Choroid plexus epithelial cell (primary cell): ENCODE measurements at regions not wholly inside any gene's neighbourhood (a gene's known extent, or its start where the extent isn't known, plus 50 kb on each side); places are given as distances from the start of the nearest gene placed in this dataset.

ENCODE experiments used
- DNase-seq: peaks from one replicate; pipeline ENCODE4 v3.0.0-alpha.2; 2010; ENCODE audit warnings: low read depth
- H3K4me3 ChIP-seq: 2 replicates; pipeline ENCODE4 v1.5.1; 2011; ENCODE audit warnings: low read depth, mild to moderate bottlenecking, control low read depth, low read length, moderate library complexity
- TF ChIP-seq, protein P1 (sequence below): conservative IDR thresholded peaks from 2 replicates; pipeline ENCODE4 v1.5.1; 2011; ENCODE audit warnings: low read depth, mild to moderate bottlenecking, control low read depth, inconsistent platforms, low read length, moderate library complexity

DNA sequence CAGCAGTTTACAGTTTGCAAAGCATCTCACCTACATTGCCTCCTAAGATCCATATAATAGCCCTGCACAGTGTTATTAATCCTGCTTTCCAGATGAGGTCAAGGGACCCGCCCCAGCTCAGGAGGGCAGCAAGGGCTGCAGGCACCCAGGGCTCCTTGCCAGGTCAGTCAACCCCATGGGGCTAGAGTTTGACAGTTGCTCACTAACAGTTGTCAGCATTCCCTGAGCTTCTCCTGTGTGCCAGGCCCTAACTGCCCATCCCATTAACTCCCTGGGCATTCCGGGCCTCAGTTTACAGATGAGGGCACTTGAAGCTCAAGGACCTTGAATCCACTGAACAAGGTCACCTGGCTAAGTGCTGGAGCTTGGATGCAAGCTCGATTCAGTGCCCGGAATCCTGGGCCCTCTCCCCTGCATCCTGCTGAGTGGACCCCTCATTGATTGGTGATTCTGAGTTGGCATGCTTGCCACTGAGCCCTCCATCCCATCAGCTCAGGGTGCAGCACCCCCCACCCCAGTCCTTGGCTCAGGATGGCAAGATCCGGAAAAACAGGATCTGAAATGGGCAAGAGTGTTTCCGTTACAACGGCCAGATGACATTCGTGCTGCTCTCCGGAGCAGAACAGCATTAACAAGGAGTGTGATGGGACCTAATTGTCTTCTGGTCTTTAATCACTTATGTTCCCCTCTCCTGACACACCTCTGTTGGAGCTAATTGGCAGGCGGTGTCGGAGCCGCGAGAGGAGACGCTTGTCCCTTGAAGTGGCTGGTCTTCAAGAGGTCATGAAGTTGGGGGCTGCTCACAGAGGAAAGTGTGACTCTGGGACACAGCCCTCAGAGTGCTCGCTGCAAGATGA lies 87.4 kb upstream of the SHISAL1 start:
- no peak overlapping the region for H3K4me3 ChIP-seq
- DNase-seq: no peak
- TF ChIP-seq, protein P1, sequence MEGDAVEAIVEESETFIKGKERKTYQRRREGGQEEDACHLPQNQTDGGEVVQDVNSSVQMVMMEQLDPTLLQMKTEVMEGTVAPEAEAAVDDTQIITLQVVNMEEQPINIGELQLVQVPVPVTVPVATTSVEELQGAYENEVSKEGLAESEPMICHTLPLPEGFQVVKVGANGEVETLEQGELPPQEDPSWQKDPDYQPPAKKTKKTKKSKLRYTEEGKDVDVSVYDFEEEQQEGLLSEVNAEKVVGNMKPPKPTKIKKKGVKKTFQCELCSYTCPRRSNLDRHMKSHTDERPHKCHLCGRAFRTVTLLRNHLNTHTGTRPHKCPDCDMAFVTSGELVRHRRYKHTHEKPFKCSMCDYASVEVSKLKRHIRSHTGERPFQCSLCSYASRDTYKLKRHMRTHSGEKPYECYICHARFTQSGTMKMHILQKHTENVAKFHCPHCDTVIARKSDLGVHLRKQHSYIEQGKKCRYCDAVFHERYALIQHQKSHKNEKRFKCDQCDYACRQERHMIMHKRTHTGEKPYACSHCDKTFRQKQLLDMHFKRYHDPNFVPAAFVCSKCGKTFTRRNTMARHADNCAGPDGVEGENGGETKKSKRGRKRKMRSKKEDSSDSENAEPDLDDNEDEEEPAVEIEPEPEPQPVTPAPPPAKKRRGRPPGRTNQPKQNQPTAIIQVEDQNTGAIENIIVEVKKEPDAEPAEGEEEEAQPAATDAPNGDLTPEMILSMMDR: no peak

DNA sequence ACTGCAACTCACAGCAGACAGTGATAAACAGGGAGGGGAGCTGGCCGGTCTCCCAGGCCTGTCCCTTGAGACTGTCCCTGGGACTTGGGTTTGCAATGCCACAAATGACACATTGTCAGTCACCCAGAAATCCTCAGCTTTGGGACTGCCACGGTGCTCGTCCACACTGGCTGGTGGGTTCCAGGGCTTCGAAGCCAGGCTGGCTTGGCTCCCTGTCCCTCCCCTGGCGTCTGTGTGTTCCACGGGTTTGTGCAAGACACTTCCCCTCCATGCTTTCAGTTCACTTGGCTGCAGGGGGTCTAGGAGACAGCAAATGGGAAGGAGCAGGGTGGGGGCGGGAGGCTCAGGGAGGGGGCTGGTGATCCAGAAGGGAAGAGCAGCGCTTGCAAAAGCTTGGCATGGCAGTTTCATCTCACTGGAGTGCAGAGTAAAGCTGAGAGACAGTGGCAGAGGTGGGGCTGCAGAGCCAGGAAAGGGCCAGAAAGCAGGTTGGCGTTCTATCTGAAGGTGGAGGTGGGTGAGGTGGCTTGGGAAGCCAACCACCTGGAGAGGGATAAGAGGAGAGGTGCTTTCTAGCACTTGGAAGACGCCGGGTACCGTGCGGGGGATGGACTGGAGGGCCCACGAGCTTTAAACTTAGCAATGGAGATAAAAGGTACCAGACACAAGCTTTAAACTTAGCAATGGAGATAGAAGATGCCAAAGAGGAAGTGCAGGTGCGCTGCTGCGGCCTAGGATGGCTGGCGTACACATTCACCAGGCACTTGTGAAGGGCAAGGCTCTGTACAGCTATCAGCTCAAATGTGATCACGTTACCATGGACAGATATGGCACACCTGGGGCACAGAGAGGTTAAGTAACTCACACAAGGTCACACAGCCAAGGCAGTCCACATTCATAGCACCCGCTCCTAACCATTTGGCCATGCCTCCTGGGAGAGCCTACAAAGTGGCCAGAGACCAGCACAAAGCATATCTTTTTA lies 86.4 kb upstream of the SHISAL1 start:
- DNase-seq: no peak
- H3K4me3 ChIP-seq: no peak overlapping the region

DNA sequence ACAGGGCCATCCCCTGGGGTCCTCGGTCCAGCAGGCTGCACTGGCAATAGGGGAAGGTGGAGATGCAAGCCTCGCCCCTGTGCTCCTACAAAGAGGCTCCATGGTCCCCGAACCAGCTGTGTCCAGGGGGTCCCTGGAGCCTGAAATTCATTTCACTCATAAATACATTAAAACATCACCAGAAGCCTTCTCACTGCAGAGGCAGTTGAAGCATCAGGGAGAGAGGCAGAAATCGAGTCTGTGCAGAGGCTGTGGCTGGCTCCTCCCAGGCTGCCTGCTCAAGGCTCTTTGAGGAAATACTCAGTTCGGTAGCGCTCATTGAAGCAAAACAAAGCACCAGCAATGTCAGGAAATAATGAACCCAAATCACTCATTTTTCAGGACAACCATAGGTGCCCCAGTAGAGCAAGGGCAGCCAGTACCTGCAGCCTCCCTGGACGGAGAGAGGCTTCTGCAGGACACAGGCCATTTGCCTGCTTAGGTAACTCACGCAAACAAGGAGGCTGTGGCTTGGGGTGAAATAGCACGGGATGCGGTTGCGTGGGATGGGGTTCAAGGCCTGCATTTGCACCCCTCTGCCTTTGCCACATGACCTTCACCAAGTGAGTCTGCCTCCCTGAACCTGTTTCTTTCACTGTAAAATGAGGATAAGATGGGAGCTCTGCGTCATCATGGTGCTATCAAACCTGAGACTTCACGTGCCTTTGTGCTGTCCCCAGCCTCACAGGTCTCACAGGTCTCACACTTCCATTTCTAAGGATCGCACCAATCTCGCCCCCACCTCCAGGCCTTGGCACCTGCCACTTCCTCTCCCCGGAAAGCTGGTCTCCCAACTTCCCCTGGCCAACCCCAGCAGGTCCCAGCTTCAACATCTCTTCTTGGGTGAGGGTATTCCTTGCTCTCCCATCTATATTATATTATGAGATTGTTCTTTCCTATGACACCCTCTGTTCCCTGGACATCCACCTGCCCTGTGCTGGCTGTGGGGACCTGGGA lies 84.3 kb upstream of the SHISAL1 start:
- no peak for DNase-seq

More for the DNA sequence above, 86.4 kb upstream of the SHISAL1 start:
- TF ChIP-seq, protein P1: no peak

DNA sequence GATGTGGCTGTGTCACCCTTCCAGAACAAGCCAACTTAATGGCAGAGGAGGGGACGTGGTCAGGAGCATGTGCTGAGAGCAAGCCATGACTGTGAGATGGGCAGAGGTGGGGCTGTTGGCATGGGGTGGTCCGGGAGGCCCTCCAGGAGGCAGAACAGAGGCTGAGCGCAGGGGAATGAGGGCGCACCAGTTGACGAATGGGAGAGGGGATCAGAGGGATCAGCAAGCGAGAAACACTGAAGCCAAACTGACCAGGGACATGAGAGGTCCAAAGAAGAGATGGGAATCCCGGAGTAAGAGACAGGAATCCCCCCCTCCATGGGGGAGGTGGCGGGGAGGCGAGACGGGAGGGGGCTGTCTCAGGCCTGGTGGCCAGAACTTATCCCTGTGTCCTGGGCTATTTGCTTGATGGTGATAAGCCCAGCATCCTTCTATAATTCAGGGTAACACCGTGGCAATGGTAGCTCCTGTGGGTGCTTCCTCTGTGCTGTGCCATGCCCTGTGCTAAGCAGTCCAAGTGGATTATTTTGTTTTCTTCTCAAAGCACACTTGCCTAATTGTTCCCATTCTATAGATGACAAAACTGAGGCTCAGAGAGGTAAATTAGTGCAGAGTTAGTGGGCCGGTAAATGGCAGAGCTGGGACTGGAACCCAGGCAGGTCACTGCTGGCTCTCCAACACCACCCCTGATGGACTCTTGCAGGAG lies 83.4 kb upstream of the SHISAL1 start:
- TF ChIP-seq, protein P1: no peak
- H3K4me3 ChIP-seq: no peak overlapping the region
- DNase-seq: no peak

More for the DNA sequence above, 84.3 kb upstream of the SHISAL1 start:
- TF ChIP-seq, protein P1: no peak
- H3K4me3 ChIP-seq: no peak overlapping the region

DNA sequence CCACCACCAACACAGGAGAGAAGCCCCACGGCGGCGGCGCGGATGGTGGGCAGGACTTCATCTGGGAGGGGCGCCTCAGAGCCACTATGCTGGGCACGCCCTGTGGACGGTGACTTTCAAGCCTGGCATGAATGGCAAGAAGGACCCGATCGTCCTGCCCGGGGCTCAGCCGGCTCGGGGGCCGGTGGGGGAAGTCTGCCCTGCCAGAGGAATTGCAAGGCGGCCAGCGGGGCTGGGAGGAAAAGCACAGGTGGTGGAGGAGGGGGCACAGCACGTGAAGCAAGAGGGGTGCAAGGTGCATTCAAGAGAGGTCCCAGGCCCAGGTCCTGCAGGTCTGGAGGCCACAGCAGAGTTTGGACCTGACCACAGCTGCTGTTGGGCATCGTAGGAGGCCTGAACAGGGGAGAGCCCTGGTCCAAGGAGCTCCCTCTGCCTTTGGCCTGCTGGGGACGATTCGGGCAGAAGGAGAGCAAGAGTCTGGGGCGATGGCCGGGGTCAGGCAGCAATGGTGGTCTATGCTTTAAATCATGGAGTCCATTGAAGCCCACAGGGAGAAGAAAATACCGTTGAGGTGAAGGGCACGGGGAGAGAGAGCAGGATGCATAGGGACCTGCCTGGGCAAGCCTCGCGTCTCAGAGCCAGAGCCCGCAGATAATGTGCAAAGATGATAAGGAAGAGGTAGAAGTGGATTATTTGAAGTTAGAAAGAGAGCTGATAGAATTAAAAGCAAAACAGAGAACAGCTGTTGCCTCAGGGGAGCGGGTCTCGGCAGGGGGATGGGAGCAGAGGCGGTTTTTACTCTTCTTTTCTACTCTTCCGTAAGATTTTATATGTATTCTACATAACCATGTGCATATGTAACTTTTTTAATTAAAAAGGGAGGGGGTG lies 82.6 kb upstream of the SHISAL1 start:
- TF ChIP-seq, protein P1: no peak
- H3K4me3 ChIP-seq: no peak overlapping the region
- no peak for DNase-seq
